Fibroblast of the aortic adventitia (primary cell): ENCODE measurements at regions not wholly inside any gene's neighbourhood (a gene's known extent, or its start where the extent isn't known, plus 50 kb on each side); places are given as distances from the start of the nearest gene placed in this dataset.

ENCODE experiments used
- DNase-seq: peaks from one replicate; pipeline ENCODE4 v3.0.0-alpha.2; 2010; ENCODE audit warnings: low read depth
- H3K4me3 ChIP-seq: 2 replicates; pipeline ENCODE4 v1.5.1; 2011; ENCODE audit warnings: low read depth, mild to moderate bottlenecking, control low read depth, low read length, moderate library complexity
- CTCF ChIP-seq: IDR thresholded peaks from 2 replicates; pipeline ENCODE4 v1.5.1; 2011; ENCODE audit warnings: mild to moderate bottlenecking, low read length, control low read depth, inconsistent platforms; ENCODE audit not compliant: insufficient read depth

GRCh38 chr1:30425046-30425445 is 298.3 kb downstream of the MATN1 start:
- DNase-seq = no peak
- no peak overlapping the region for H3K4me3 ChIP-seq
- TF ChIP-seq CTCF = no peak

- no peak overlapping the region for H3K4me3 ChIP-seq
- no peak for DNase-seq
- TF ChIP-seq CTCF = no peak
These were observed 299.8 kb downstream of the MATN1 start for GRCh38 chr1:30423570-30423969.

- DNase-seq = no peak
- H3K4me3 ChIP-seq = no peak overlapping the region
- TF ChIP-seq CTCF = no peak
These were observed 301.1 kb downstream of the MATN1 start for GRCh38 chr1:30422251-30422650.

GRCh38 chr1:30420519-30421050 is 302.8 kb downstream of the MATN1 start:
- DNase-seq = no peak
- TF ChIP-seq CTCF = no peak
- H3K4me3 ChIP-seq = no peak overlapping the region

- no peak overlapping the region for H3K4me3 ChIP-seq
- TF ChIP-seq CTCF = no peak
- DNase-seq = no peak
These were observed 303.6 kb downstream of the MATN1 start for GRCh38 chr1:30419831-30420230.

GRCh38 chr1:30418939-30419720 is 304.3 kb downstream of the MATN1 start:
- DNase-seq = no peak
- H3K4me3 ChIP-seq = no peak overlapping the region
- no peak for TF ChIP-seq CTCF
